GM12873 (cell line): ENCODE measurements at regions not wholly inside any gene's neighbourhood (a gene's known extent, or its start where the extent isn't known, plus 50 kb on each side); places are given as distances from the start of the nearest gene placed in this dataset.

Experiments
- TF ChIP-seq, protein P1 (sequence below): IDR thresholded peaks from 2 replicates; pipeline ENCODE4 v1.5.1; 2012; ENCODE audit warnings: low read depth, mild to moderate bottlenecking, moderate library complexity, low read length, control low read depth; ENCODE audit not compliant: insufficient read depth; ENCODE audit errors: missing control alignments

DNA sequence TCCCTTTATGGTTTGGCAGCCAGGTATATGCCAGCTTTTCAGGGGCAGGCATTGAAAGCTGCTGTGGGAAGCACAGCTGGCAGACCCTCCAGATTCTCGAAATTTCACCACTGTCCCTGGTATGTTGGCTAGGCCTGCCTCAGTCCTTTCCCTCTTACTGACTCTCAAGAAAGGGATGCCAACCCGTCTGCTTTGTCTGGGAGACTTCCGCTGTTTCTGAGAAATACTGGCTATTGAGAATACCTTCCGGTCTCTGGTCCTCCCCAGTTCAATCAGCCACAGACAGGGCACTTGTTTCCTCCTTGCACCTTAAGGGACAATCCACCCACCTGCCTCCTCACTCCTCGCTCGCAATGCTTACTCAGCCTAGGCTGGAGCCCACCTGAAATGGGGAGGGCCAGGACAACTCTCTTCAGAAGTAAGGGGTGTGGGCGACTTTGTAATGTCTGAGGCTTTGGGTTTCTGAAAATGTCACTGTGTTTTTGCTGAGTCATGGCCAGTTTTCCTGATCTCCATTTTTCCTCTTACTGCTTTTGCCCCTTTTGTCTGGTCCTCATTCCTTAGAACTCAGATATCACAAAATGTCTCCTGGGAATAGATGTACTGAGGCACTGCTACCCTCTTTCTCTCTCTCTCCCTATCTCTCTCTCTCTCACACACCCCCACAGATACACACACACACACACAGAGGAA lies 571.1 kb downstream of the TNS1 start:
- TF ChIP-seq, protein P1, sequence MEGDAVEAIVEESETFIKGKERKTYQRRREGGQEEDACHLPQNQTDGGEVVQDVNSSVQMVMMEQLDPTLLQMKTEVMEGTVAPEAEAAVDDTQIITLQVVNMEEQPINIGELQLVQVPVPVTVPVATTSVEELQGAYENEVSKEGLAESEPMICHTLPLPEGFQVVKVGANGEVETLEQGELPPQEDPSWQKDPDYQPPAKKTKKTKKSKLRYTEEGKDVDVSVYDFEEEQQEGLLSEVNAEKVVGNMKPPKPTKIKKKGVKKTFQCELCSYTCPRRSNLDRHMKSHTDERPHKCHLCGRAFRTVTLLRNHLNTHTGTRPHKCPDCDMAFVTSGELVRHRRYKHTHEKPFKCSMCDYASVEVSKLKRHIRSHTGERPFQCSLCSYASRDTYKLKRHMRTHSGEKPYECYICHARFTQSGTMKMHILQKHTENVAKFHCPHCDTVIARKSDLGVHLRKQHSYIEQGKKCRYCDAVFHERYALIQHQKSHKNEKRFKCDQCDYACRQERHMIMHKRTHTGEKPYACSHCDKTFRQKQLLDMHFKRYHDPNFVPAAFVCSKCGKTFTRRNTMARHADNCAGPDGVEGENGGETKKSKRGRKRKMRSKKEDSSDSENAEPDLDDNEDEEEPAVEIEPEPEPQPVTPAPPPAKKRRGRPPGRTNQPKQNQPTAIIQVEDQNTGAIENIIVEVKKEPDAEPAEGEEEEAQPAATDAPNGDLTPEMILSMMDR: no peak

DNA sequence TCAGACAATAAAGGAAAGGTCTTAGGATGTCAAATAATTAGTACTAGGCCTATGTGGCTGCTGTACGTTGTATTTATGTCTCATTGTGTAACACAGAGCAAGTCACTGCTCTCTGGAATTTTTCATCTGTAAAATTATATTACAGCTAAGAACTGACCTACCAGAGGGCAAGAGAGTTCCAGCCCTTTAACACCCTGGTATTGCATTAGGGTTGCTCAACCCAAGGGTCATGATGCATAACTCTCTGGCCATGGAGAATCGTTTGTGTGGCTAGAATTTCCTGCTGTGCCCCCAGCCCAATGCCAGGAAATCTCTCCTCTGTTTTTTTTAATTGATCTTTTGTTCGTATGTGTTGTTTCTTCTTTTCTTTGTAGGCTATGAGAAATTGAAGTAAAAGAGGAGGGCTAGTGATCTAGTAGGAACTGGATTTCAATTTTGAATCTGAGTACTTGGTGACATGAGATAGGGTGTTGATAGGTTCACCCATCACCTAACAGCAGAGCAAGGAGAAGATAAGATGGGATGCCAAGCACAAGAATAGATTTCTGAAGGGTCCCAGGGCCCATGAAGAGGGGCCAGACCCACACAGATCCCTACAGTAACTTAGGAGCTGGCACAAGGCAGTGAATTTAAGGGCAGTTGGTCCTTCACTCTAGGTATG lies 571.2 kb upstream of the TNP1 start:
- TF ChIP-seq, protein P1: no peak

DNA sequence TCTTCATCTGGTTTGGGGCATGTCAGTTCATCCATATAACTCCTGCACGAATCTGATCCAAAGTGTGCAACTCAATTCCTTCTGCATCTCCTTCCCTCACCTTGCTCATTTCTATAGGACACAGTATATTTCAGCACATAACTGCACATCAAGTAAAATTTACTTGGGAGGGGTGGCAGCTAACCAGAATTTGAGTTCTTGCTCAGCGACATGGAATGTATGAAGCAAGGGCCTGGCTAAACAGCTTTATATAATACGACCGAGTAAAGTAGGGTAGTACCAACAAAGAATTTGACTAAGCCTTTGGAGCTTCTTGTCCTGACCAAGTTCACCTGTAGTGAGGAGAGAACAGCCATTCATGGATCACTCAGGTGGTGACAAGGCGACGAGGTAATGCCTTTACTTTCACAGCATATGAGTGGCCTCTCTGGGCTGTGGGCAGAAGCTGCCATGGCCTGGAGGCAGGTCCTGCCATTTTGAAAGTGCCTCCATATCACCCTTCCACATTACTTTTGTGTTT lies 570.2 kb upstream of the TNP1 start:
- TF ChIP-seq, protein P1: no peak

DNA sequence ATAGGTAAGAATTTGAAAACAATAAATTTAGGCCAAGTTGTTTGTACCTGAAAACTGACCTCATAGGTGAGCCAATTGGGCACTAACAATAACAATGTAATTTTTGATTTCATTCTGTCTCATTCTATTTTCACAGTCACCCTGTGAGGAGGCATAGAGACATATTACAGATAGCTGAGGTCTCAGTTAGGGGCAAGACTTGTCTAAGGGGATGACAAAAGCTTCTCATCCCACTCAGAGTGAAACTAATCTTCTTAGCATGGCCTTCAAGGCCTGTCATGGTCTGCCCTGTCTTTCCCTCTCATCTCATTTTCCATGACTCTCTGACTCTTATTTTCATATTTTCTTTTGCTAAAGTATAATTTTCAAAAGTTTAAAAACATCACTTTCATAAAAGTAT lies 562.0 kb upstream of the TNP1 start:
- TF ChIP-seq, protein P1: no peak

DNA sequence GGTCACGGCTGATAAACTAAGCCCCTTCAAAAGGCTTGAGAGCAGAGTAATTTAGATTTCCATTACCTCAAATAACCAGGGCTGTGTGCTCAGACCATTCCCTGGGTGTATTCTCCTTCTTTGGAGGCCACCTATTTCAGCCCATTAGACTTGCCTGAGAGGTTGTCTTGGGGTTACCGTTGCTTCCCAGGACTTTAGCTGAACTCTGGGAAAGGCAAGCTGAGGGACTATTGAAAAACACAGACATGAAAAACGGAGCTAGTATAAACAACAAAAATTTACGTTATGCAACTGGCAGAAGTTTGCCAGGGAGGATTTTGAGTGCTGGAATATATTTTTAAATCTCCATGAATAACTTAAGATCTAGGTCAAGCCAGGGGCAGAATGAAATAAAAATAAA lies 561.0 kb upstream of the TNP1 start:
- TF ChIP-seq, protein P1: no peak

DNA sequence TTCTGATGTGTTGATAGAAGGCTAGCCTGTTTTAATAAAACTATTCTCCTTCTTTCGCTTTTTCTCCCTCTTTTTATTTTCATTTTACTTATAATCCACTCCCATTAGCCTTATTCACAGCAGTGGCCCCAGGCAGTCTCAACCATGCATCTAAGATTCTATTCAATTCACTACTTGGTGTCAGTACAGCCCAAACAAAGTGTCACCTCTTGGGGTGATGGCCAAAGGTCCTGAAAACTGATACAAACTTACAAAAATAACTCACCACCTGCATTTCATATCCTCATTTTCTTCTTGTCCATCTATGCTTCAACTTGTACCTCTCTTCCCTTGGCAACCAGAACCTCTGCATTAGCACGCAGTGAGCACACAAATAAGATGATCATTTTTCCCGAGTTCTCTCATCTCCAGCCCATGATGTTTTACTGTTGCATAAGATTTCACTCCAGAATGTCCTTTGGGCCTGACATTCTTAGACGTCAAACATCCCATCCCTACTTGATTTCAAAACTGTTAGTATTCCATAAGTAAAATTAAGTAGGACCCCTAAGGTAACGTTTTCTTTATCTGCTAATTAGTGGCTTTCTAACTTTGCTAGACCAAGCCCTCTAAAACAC lies 559.3 kb upstream of the TNP1 start:
- TF ChIP-seq, protein P1: no peak

DNA sequence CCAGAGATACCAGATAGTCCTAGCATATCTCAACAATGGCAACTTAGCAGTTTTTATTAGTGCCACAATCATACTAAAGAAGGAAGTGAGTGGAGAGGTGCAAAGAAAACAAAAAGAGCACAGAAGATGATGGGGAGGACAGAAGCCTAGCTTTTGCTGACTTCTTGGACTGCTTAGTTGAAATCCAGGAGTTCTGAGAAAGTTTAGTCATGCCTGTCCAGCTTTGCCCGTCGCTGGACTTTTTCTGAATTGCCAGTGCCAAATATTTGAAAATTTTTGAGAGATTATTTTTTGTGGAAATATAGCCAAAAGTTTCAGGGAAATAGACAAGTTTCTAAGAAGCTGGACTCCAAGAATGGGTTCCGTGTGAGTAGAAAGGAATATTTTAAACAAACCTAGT lies 558.7 kb upstream of the TNP1 start:
- TF ChIP-seq, protein P1: no peak
